IPS-18c (cell line): ENCODE measurements at regions not wholly inside any gene's neighbourhood (a gene's known extent, or its start where the extent isn't known, plus 50 kb on each side); places are given as distances from the start of the nearest gene placed in this dataset.

Experiments
- H3K4me3 ChIP-seq: 2 replicates; pipeline ENCODE4 v1.7.0; 2013; ENCODE audit warnings: low read depth, mild to moderate bottlenecking, low read length, moderate library complexity; ENCODE audit not compliant: insufficient read depth
- H3K9me3 ChIP-seq: one replicate; pipeline ENCODE4 v1.6.1; 2013; ENCODE audit warnings: mild to moderate bottlenecking, low read length, moderate library complexity; ENCODE audit not compliant: control insufficient read depth, insufficient read depth

- no peaks in the 10 kb centered on the region for H3K9me3 ChIP-seq
- H3K4me3 ChIP-seq = no peak overlapping the region
Observed at GRCh38 chr16:5510819-5511370, 413.3 kb upstream of the EEF2KMT start.

DNA sequence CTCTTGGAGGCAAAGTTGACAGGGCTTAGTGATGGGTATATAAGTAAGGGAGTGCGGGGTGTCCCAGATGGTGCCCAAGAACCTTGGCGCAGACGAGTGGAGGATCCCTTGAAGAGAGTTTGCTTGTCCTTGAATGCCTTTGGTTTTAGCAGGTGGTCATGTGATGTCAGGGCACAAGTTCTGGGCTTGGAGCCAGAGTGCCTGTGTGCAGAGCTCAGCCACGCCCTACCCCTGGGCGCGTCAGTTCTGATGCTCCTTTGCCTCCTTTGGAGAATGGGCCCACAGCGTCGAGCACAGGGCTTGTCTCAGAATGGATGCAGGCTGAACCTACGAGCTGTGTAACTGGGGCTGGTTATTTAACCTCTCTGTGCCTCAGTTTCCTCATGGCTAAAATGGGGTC lies 412.2 kb upstream of the EEF2KMT start:
- Histone ChIP-seq H3K9me3 (no peaks in the 10 kb centered on the region), H3K4me3 (no peak overlapping the region)

GRCh38 chr16:5509336-5509735 lies 411.7 kb upstream of the EEF2KMT start:
- H3K9me3 ChIP-seq = no peaks in the 10 kb centered on the region
- H3K4me3 ChIP-seq = no peak overlapping the region

DNA sequence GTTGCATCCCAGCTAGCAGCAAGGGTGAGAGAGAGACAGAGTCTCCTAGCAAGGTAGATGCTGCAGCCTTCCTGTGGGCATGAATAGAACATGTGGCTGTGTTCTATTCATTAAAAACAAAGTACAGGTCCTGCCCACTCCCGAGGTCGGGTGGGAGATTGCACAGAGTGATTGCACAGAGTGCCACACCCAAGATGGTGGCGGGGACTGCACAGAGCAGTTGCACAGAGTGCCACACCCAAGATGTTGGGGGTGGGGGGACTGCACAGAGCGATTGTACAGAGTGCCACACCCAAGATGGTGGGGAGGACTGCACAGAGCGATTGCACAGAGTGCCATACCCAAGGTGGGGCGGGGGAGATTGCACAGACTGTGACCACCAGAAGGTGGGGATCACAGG lies 410.8 kb upstream of the EEF2KMT start:
- no peaks in the 10 kb centered on the region for H3K9me3 ChIP-seq
- no peak overlapping the region for H3K4me3 ChIP-seq

- H3K9me3 ChIP-seq = no peaks in the 10 kb centered on the region
- no peak overlapping the region for H3K4me3 ChIP-seq
Observed at GRCh38 chr16:5506021-5506420, 408.4 kb upstream of the EEF2KMT start.

DNA sequence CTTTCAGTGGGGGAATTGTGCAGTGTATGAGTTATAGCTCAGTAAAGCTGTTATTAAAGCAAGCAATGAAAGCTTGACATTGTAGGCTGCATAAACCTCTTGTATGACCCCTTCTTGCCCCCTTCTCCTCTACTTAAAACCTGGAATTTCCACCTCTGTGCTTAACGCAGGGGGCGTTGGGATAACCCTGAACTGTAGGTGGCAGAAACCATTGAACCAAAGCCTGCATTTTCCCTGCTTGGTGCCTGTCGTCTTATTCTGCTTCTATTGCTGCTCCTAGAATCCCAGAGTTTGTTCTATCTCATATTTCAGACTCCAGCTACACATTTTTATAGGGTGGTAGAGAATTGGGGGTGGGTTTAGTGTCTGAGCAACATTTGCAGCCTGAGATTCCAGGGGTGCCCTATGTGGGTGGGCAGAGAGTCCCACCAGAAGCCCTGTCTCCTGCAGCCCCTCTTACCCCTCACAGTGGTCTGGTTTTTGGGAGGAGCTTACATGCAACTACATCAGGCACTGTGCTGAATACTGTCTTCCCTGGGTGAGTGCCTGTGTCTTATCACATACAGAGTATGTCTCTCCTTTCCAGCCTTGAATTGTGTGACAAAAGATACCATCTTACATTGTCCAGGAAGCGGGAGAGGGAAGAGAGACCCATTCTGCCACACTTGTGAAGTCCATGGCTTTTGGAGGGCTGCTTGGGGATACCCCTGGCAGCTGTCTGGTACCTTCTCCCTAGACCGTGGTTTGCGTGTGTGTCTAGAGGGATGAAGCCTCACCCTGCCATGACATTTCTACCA lies 407.7 kb upstream of the EEF2KMT start:
- Histone ChIP-seq H3K4me3 (no peak overlapping the region), H3K9me3 (no peaks in the 10 kb centered on the region)

DNA sequence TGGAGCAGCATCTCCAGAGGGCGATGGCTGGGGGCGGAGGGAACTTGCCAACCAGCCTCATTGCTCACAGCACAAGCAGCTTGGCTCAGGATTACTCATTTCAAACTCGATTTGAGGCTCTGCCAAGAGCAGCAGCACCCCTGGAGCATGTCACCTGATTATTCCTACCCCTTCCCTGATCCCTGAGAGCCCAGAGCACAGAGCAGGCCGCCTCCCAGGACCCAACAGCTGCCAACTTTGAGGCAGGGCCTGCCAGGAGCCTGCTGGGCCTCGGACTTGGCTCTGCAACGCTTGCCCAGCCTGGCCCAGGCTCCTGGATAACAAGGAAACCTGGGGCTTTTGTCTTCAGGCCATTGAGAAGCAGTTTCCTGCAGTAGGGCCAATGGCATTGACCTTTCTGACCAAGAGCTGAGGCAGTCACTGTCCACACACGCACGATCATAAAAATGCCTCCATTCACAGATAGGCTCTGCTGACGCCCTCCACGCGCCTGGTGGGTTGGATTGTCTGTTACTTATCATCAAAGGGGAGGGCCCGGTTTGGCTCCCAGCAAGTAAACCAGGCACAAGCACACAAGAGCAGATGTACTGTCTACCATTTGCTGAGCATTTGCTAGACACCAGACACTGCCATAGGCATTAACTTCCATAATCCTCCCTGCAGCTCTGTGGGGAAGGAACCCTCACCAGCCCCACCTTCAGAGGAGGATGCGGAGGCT lies 406.6 kb upstream of the EEF2KMT start:
- Histone ChIP-seq H3K4me3 (no peak overlapping the region), H3K9me3 (peaks cover 4% of the 10 kb centered on the region)

DNA sequence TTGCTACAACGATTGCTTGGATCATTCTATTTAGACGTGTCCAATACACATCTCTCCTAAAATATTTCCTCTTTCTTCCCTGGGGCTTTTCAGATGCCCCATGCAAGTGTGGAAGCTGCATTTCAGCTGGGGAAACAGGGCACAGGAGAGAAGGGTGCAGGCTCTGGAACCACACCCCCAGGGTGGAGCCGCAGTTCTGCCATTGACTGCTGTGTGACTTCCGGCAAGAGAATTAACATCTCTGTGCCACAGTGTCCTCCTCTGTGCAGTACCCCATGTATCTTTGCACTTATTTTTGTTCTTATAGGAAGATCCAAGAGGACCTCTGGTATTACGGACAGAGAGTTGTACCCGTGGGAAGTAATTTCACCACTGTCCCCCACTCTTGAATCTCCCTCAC lies 405.3 kb upstream of the EEF2KMT start:
- Histone ChIP-seq H3K4me3 (no peak overlapping the region), H3K9me3 (peaks cover 4% of the 10 kb centered on the region)

GRCh38 chr16:5502467-5502869 lies 404.9 kb upstream of the EEF2KMT start:
- peaks cover 4% of the 10 kb centered on the region for H3K9me3 ChIP-seq
- no peak overlapping the region for H3K4me3 ChIP-seq

DNA sequence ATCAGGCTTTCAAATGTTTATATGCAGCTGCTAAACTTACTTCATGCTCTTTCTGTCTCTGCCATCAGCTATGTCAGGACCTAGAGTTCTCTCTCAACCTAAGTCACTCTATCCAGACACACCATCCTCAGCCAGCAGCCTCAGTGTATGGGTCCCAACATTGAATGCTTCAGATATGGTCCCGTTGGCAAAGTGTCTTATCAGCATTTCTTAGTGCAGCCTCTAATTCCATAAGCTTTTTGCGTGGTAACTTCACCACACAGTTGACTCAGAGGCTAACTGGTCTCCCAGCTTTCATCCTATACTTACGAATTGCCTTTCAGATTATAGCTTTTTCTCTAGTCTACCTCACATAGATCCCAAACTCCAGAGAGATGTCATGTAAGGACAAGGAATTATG lies 402.9 kb upstream of the EEF2KMT start:
- peaks cover 4% of the 10 kb centered on the region for H3K9me3 ChIP-seq
- H3K4me3 ChIP-seq = no peak overlapping the region

- Histone ChIP-seq H3K9me3 (peaks cover 4% of the 10 kb centered on the region), H3K4me3 (no peak overlapping the region)
Observed at GRCh38 chr16:5498562-5498961, 401.0 kb upstream of the EEF2KMT start.

GRCh38 chr16:5496013-5496412 lies 398.4 kb upstream of the EEF2KMT start:
- no peak overlapping the region for H3K4me3 ChIP-seq
- peaks cover 4% of the 10 kb centered on the region for H3K9me3 ChIP-seq

DNA sequence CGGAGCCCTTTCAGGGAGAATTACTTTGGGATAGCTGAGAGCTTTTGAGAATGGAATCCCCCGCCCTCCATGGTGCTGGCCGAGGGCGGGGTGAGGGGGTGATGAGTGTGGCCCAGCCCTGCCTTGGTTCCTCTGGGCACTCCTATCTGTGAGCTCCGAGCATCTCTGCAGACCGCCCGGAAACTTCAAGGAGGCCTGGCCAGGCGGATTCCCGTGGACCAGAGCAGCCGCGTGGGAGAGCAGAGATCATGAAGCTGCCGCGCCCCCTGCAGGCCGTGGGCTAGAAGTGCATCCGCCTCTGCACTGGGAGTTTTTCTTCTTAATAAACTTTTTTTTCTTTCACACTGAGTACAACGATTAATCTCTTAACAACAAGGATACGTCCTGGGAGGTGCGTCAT lies 392.9 kb upstream of the EEF2KMT start:
- Histone ChIP-seq H3K9me3 (no peaks in the 10 kb centered on the region), H3K4me3 (no peak overlapping the region)

GRCh38 chr16:5488581-5488980 lies 391.0 kb upstream of the EEF2KMT start:
- H3K9me3 ChIP-seq = no peaks in the 10 kb centered on the region
- H3K4me3 ChIP-seq = no peak overlapping the region

GRCh38 chr16:5487728-5488127 lies 390.1 kb upstream of the EEF2KMT start:
- Histone ChIP-seq H3K9me3 (no peaks in the 10 kb centered on the region), H3K4me3 (no peak overlapping the region)

DNA sequence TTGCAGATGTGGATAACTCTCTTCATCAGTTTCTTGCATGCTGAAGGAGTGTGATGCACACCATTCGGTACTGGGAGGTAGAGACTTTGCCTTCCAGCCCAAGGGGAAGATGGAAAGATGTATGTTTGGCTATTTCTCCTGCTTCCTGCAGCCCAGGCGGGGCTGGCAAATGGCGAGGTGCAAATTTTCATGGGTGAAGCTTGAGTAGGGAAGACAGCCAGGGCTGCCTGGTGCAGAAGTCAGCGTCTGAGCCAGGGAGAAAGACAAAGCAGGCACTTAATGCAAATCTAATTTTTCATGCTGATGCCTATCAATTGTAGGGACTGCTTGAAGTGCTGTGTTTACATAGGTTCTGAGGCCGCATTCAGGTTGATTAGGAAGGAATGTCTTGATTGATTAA lies 384.7 kb upstream of the EEF2KMT start:
- Histone ChIP-seq H3K9me3 (peaks cover under 1% of the 10 kb centered on the region), H3K4me3 (no peak overlapping the region)

- peaks cover 4% of the 10 kb centered on the region for H3K9me3 ChIP-seq
Observed at GRCh38 chr16:5480431-5481195, 383.0 kb upstream of the EEF2KMT start.

GRCh38 chr16:5479926-5480325 lies 382.3 kb upstream of the EEF2KMT start:
- H3K9me3 ChIP-seq = peaks cover 4% of the 10 kb centered on the region
- no peak overlapping the region for H3K4me3 ChIP-seq

More at GRCh38 chr16:5480431-5481195, 383.0 kb upstream of the EEF2KMT start:
- H3K4me3 ChIP-seq = no peak overlapping the region
